Neuronal stem cell (in vitro differentiated cells): ENCODE measurements at regions not wholly inside any gene's neighbourhood (a gene's known extent, or its start where the extent isn't known, plus 50 kb on each side); places are given as distances from the start of the nearest gene placed in this dataset.
A peak's percentile ranks its signal among the peaks of the same experiment; 100 is the strongest.
"Not testable (repeated sequence)": the region's sequence is repeated elsewhere in the genome, so short reads cannot be mapped to it uniquely, and the experiment has no call there.

Experiments used
- DNase-seq: peaks from one replicate; pipeline ENCODE4 v3.0.0-alpha.2; 2013; ENCODE audit warnings: low spot score
- H2AFZ ChIP-seq: one replicate; pipeline ENCODE4 v1.6.1; 2013; ENCODE audit warnings: mild to moderate bottlenecking, low read length, inconsistent platforms
- H2AK5ac ChIP-seq: 2 replicates; pipeline ENCODE4 v1.6.1; 2013; ENCODE audit warnings: low read depth, mild to moderate bottlenecking, inconsistent platforms, low read length, moderate library complexity, mixed read lengths
- H2BK120ac ChIP-seq: 2 replicates; pipeline ENCODE4 v1.6.1; 2013; ENCODE audit warnings: low read depth, mild to moderate bottlenecking, inconsistent platforms, low read length, moderate library complexity, mixed read lengths
- H2BK12ac ChIP-seq: one replicate; pipeline ENCODE4 v1.6.1; 2013; ENCODE audit warnings: low read length, inconsistent platforms
- H2BK15ac ChIP-seq: 2 replicates; pipeline ENCODE4 v1.6.1; 2013; ENCODE audit warnings: mild to moderate bottlenecking, low read length, inconsistent platforms, mixed read lengths
- H2BK5ac ChIP-seq: one replicate; pipeline ENCODE4 v1.6.1; 2013; ENCODE audit warnings: inconsistent platforms, mild to moderate bottlenecking, low read length, moderate library complexity
- H3K14ac ChIP-seq: one replicate; pipeline ENCODE4 v1.6.1; 2013; ENCODE audit warnings: low read length, inconsistent platforms
- H3K18ac ChIP-seq: 2 replicates; pipeline ENCODE4 v1.6.1; 2013; ENCODE audit warnings: low read length, inconsistent platforms
- H3K23ac ChIP-seq: 2 replicates; pipeline ENCODE4 v1.6.1; 2013; ENCODE audit warnings: low read depth, mild to moderate bottlenecking, mixed read lengths, low read length, inconsistent platforms; ENCODE audit not compliant: poor library complexity
- H3K27ac ChIP-seq: replicated peaks from 3 replicates; pipeline ENCODE4 v1.5.1; 2013; ENCODE audit warnings: low read length, inconsistent platforms
- H3K27me3 ChIP-seq, 3 experiments: 2 replicates each; pipeline ENCODE4 v1.6.1; 2013; ENCODE audit warnings: low read length in 3 of 3, mild to moderate bottlenecking in 2 of 3, inconsistent platforms in 1 of 3, low read depth in 1 of 3, mixed read lengths in 1 of 3, moderate library complexity in 1 of 3; ENCODE audit not compliant: control insufficient read depth in 3 of 3, insufficient read depth in 3 of 3
- H3K36me3 ChIP-seq, 2 donors: replicated peaks in 1 of 2; 2 replicates each; pipeline ENCODE4 v1.6.1; 2013; ENCODE audit warnings: low read length in 2 of 2; ENCODE audit not compliant: control insufficient read depth in 2 of 2, insufficient read depth in 2 of 2
- H3K4ac ChIP-seq: 2 replicates; pipeline ENCODE4 v1.6.1; 2013; ENCODE audit warnings: inconsistent platforms, mild to moderate bottlenecking, low read length, moderate library complexity
- H3K4me1 ChIP-seq, 2 donors: 1 replicate in 1 of 2; 2 replicates in 1 of 2; pipeline ENCODE4 v1.6.1; 2013; ENCODE audit warnings: low read length in 2 of 2, low read depth in 1 of 2; ENCODE audit not compliant: control insufficient read depth in 2 of 2, insufficient read depth in 1 of 2
- H3K4me2 ChIP-seq: one replicate; pipeline ENCODE4 v1.6.1; 2013; ENCODE audit warnings: mild to moderate bottlenecking, low read length, inconsistent platforms; ENCODE audit not compliant: insufficient read depth, poor library complexity, severe bottlenecking
- H3K4me3 ChIP-seq, 2 donors: 2 replicates each; pipeline ENCODE4 v1.5.1; 2013; ENCODE audit warnings: low read length in 2 of 2, mild to moderate bottlenecking in 2 of 2, inconsistent platforms in 1 of 2, moderate library complexity in 1 of 2
- H3K79me1 ChIP-seq: one replicate; pipeline ENCODE4 v1.6.1; 2013; ENCODE audit warnings: low read depth, mild to moderate bottlenecking, inconsistent platforms, low read length, moderate library complexity
- H3K9ac ChIP-seq: one replicate; pipeline ENCODE4 v1.6.1; 2013; ENCODE audit warnings: mild to moderate bottlenecking, low read depth, low read length, inconsistent platforms; ENCODE audit not compliant: poor library complexity
- H3K9me3 ChIP-seq, 2 donors: replicated peaks in 1 of 2; 2 replicates each; pipeline versions ENCODE3 to v1.6.1; 2013; ENCODE audit warnings: low read length in 2 of 2, mild to moderate bottlenecking in 2 of 2, inconsistent platforms in 1 of 2, low read depth in 1 of 2, mixed read lengths in 1 of 2, moderate library complexity in 1 of 2; ENCODE audit not compliant: control insufficient read depth in 2 of 2, insufficient read depth in 1 of 2
- H4K8ac ChIP-seq: one replicate; pipeline ENCODE4 v1.6.1; 2013; ENCODE audit warnings: low read depth, mild to moderate bottlenecking, inconsistent platforms, low read length, moderate library complexity
- H4K91ac ChIP-seq: one replicate; pipeline ENCODE4 v1.6.1; 2013; ENCODE audit warnings: low read length, low read depth, mild to moderate bottlenecking, inconsistent platforms; ENCODE audit not compliant: poor library complexity
- WGBS, 2 donors: extraction: QIAGEN DNeasy Blood & Tissue Kit; methylation state at CpG; one replicate each; pipeline ENCODE4 v1.1.7; 2013; ENCODE audit warnings: missing lambda C conversion rate in 2 of 2, mixed read lengths in 1 of 2; ENCODE audit not compliant: insufficient read length in 2 of 2, insufficient replicate concordance in 1 of 2; ENCODE audit errors: extremely low coverage in 2 of 2; 5-methylcytosine and 5-hydroxymethylcytosine counted together

- no CpG with 5 or more reads among the region's 1 CpG for WGBS, 2 donors
- H3K23ac ChIP-seq: no peak overlapping the region
These were observed 128.8 kb downstream of the RASSF10 start for GRCh38 chr11:13137844-13138301.

GRCh38 chr11:13139085-13139484 lies 130.0 kb downstream of the RASSF10 start:
- not testable (repeated sequence) for H3K79me1 ChIP-seq, DNase-seq, H2BK120ac ChIP-seq, H4K91ac ChIP-seq, H3K18ac ChIP-seq, H3K4me2 ChIP-seq, H3K36me3 ChIP-seq, H2BK5ac ChIP-seq, H2BK12ac ChIP-seq, H2AK5ac ChIP-seq, H3K9ac ChIP-seq, H3K9me3 ChIP-seq, H3K4me3 ChIP-seq, H3K4ac ChIP-seq, H2AFZ ChIP-seq, H3K27me3 ChIP-seq, H3K14ac ChIP-seq, H2BK15ac ChIP-seq, H3K23ac ChIP-seq, H4K8ac ChIP-seq, H3K27ac ChIP-seq
- peaks cover 19 to 29% of the 10 kb centered on the region in 2 donors for H3K4me1 ChIP-seq
- WGBS, 2 donors: no CpG with 5 or more reads among the region's 1 CpG

More at GRCh38 chr11:13137844-13138301, 128.8 kb downstream of the RASSF10 start:
- Histone ChIP-seq H3K18ac (no peak overlapping the region), H3K36me3 (no peaks in the 10 kb centered on the region), H3K9ac (no peak overlapping the region), H2BK12ac (no peak overlapping the region), H3K14ac (no peak overlapping the region), H4K8ac (no peak overlapping the region), H3K4me3 (no peak overlapping the region), H2BK120ac (no peak overlapping the region), H3K27ac (no peak overlapping the region), H2AK5ac (no peak overlapping the region), H3K27me3 (no peaks in the 10 kb centered on the region), H3K4me2 (no peak overlapping the region), H2BK15ac (no peak overlapping the region), H4K91ac (no peak overlapping the region), H3K4me1 (peaks cover 19 to 30% of the 10 kb centered on the region in 2 donors), H3K79me1 (no peaks in the 10 kb centered on the region), H3K9me3 (no peaks in the 10 kb centered on the region), H3K4ac (no peak overlapping the region), H2BK5ac (no peak overlapping the region), H2AFZ (no peak overlapping the region)
- DNase-seq: no peak

- Histone ChIP-seq H3K4ac (no peak overlapping the region), H3K4me3 (no peak overlapping the region), H2AFZ (peak overlapping the region; percentile 36), H3K18ac (no peak overlapping the region), H3K9me3 (no peaks in the 10 kb centered on the region), H3K27ac (no peak overlapping the region), H3K79me1 (no peaks in the 10 kb centered on the region), H3K23ac (no peak overlapping the region), H3K9ac (no peak overlapping the region), H2BK15ac (no peak overlapping the region), H3K4me1 (peaks cover 10 to 18% of the 10 kb centered on the region in 2 donors), H3K4me2 (no peak overlapping the region), H3K27me3 (no peaks in the 10 kb centered on the region), H2AK5ac (no peak overlapping the region), H4K8ac (no peak overlapping the region), H2BK5ac (no peak overlapping the region), H2BK12ac (no peak overlapping the region), H3K36me3 (no peaks in the 10 kb centered on the region), H4K91ac (no peak overlapping the region), H3K14ac (no peak overlapping the region), H2BK120ac (no peak overlapping the region)
- WGBS, 2 donors: no CpG with 5 or more reads among the region's 7 CpGs
- no peak for DNase-seq
These were observed 131.1 kb downstream of the RASSF10 start for GRCh38 chr11:13140028-13140870.

- no peaks in the 10 kb centered on the region for H3K36me3 ChIP-seq
- no peak overlapping the region for H2BK12ac ChIP-seq
- no peak for DNase-seq
- no peak overlapping the region for H2BK120ac ChIP-seq
- H2BK15ac ChIP-seq: no peak overlapping the region
- no peak overlapping the region for H4K8ac ChIP-seq
- H3K4me1 ChIP-seq: peaks cover 5 to 10% of the 10 kb centered on the region in 2 donors
- WGBS, 2 donors: no CpG with 5 or more reads among the region's 10 CpGs
- H3K27me3 ChIP-seq: no peaks in the 10 kb centered on the region
- H3K4ac ChIP-seq: no peak overlapping the region
- no peak overlapping the region for H3K23ac ChIP-seq
- no peaks in the 10 kb centered on the region for H3K79me1 ChIP-seq
- no peak overlapping the region for H3K4me3 ChIP-seq
- H4K91ac ChIP-seq: no peak overlapping the region
- H3K14ac ChIP-seq: no peak overlapping the region
- peak overlapping the region; percentile 36 for H2AFZ ChIP-seq
- no peak overlapping the region for H2AK5ac ChIP-seq
- H3K18ac ChIP-seq: peak overlapping the region; percentile 21
- H3K4me2 ChIP-seq: no peak overlapping the region
- H3K9me3 ChIP-seq: no peaks in the 10 kb centered on the region
- H2BK5ac ChIP-seq: no peak overlapping the region
- H3K27ac ChIP-seq: no peak overlapping the region
- no peak overlapping the region for H3K9ac ChIP-seq
These were observed 131.9 kb downstream of the RASSF10 start for GRCh38 chr11:13140873-13141655.
